HepG2 (cell line): ENCODE measurements at regions not wholly inside any gene's neighbourhood (a gene's known extent, or its start where the extent isn't known, plus 50 kb on each side); places are given as distances from the start of the nearest gene placed in this dataset.

ENCODE experiments used
- ATAC-seq: fragments of 200-7000 bp; cut with Tn5 transposase; 3 replicates; pipeline ENCODE4 v1.9.1; 2020; ENCODE audit warnings: mild to moderate bottlenecking, moderate library complexity
- BruUV-seq: library from RNA; stranded (reverse); fragments of 400-500 nt; replicated peaks from 2 replicates; lab custom pipeline; 2021; lab: Mats Ljungman, UMichigan
- CTCF ChIA-PET: fragments of 300-600 bp; formaldehyde crosslinking; extraction: SDS; loops from one replicate; lab custom pipeline; 2021; ENCODE audit warnings: low total read pairs, inconsistent platforms, low intra/inter-chr PET ratio; lab: Yijun Ruan, JAX
- POLR2A ChIA-PET: fragments of 350-600 bp; sonication (Branson Sonifier 250); formaldehyde crosslinking; loops from one replicate; lab custom pipeline; 2020; ENCODE audit warnings: antibody characterized with exemption, inconsistent platforms; lab: Yijun Ruan, JAX
- DNase-seq: peaks from one replicate; pipeline ENCODE4 v3.0.0-alpha.2; 2015; ENCODE audit warnings: low spot score
- FAIRE-seq: peaks from 3 replicates; lab custom pipeline; 2011; peaks lifted over from hg19 to GRCh38; lab: Jason Lieb, UNC
- H2AFZ ChIP-seq: one replicate; pipeline ENCODE4 v1.6.1; 2011; ENCODE audit warnings: low read length, inconsistent platforms
- H3K27ac ChIP-seq: fragments of 300-600 bp; 3 replicates; pipeline ENCODE4 v1.8.0; 2011; ENCODE audit warnings: mixed run types, mild to moderate bottlenecking, mixed read lengths, low read length, inconsistent platforms; ENCODE audit not compliant: insufficient read depth; ENCODE audit errors: extremely low read length
- H3K27me3 ChIP-seq, 2 experiments: fragments of 200-600 bp in 1 of 2; 2 replicates in 1 of 2; 3 replicates in 1 of 2; pipeline versions ENCODE4 v1.6.0 to v1.8.0; 2011; ENCODE audit warnings: low read length in 2 of 2, mild to moderate bottlenecking in 2 of 2, moderate library complexity in 2 of 2, inconsistent platforms in 1 of 2; ENCODE audit not compliant: insufficient read depth in 2 of 2, control insufficient read depth in 1 of 2
- H3K36me3 ChIP-seq, 2 experiments: fragments of 200-600 bp in 1 of 2; replicated peaks in 1 of 2; 2 replicates in 1 of 2; 3 replicates in 1 of 2; pipeline versions ENCODE4 v1.5.1 to v1.8.0; 2011; ENCODE audit warnings: low read length in 2 of 2, inconsistent platforms in 1 of 2; ENCODE audit not compliant: insufficient read depth in 2 of 2, control insufficient read depth in 1 of 2
- H3K4me1 ChIP-seq: 2 replicates; pipeline ENCODE4 v1.5.1; 2012; ENCODE audit warnings: low read length, inconsistent platforms; ENCODE audit not compliant: insufficient read depth
- H3K4me2 ChIP-seq: 2 replicates; pipeline ENCODE4 v1.6.0; 2011; ENCODE audit warnings: low read depth, low read length, inconsistent platforms
- H3K4me3 ChIP-seq, 3 experiments: fragments of 200-600 bp in 1 of 3; sonication (generic), shearing (Covaris generic) in 1 of 3; replicated peaks in 1 of 3; 2 replicates each; pipeline ENCODE4 v1.5.1; 2011 to 2016; ENCODE audit warnings: low read length in 3 of 3, inconsistent platforms in 2 of 3, low read depth in 2 of 3, mild to moderate bottlenecking in 2 of 3, control low read depth in 1 of 3, mixed read lengths in 1 of 3; ENCODE audit not compliant: insufficient read depth in 1 of 3
- H3K79me2 ChIP-seq: one replicate; pipeline ENCODE4 v1.6.1; 2011; ENCODE audit warnings: low read length, inconsistent platforms; ENCODE audit not compliant: insufficient read depth
- H3K9ac ChIP-seq: 2 replicates; pipeline ENCODE4 v1.6.0; 2011; ENCODE audit warnings: mild to moderate bottlenecking, low read depth, low read length, inconsistent platforms; ENCODE audit not compliant: insufficient read depth
- H3K9me3 ChIP-seq: 2 replicates; pipeline ENCODE4 v1.5.1; 2012; ENCODE audit warnings: mild to moderate bottlenecking, low read length
- H4K20me1 ChIP-seq: 2 replicates; pipeline ENCODE4 v1.6.0; 2011; ENCODE audit warnings: inconsistent platforms, mild to moderate bottlenecking, low read length, moderate library complexity; ENCODE audit not compliant: insufficient read depth
- AHR ChIP-seq: IDR thresholded peaks from 2 replicates; pipeline ENCODE4 v1.6.1; 2018; ENCODE audit warnings: missing genetic modification reagents, missing compliant biosample characterization
- CC2D1A ChIP-seq: sonication (generic); formaldehyde crosslinking; IDR thresholded peaks from 2 replicates; pipeline ENCODE4 v1.8.1; 2023; ENCODE audit warnings: mild to moderate bottlenecking, missing genetic modification reagents
- HMGA1 ChIP-seq: sonication (generic); formaldehyde crosslinking; conservative IDR thresholded peaks from 2 replicates; pipeline ENCODE4 v1.4.0; 2020; ENCODE audit warnings: missing genetic modification reagents
- NPAS2 ChIP-seq: sonication (generic); formaldehyde crosslinking; IDR thresholded peaks from 2 replicates; pipeline ENCODE4 v1.8.0; 2022; ENCODE audit warnings: mild to moderate bottlenecking, missing genetic modification reagents, borderline replicate concordance
- ZNF20 ChIP-seq: sonication (generic); formaldehyde crosslinking; IDR thresholded peaks from 2 replicates; pipeline ENCODE4 v1.4.0; 2020; ENCODE audit warnings: mild to moderate bottlenecking, moderate library complexity, missing genetic modification reagents
- ZNF263 ChIP-seq: sonication (generic); formaldehyde crosslinking; IDR thresholded peaks from 2 replicates; pipeline ENCODE4 v1.4.0; 2020; ENCODE audit warnings: missing genetic modification reagents
- ZNF33B ChIP-seq: sonication (generic); formaldehyde crosslinking; IDR thresholded peaks from 2 replicates; pipeline ENCODE4 v1.5.1; 2020; ENCODE audit warnings: mild to moderate bottlenecking, missing genetic modification reagents
- ZNF441 ChIP-seq: sonication (generic); formaldehyde crosslinking; IDR thresholded peaks from 2 replicates; pipeline ENCODE4 v1.7.0; 2021; ENCODE audit warnings: missing genetic modification reagents, borderline replicate concordance
- ZNF543 ChIP-seq: sonication (generic); formaldehyde crosslinking; IDR thresholded peaks from 2 replicates; pipeline ENCODE4 v1.4.0; 2020; ENCODE audit warnings: mild to moderate bottlenecking, missing genetic modification reagents
- ZNF724P ChIP-seq: sonication (generic); formaldehyde crosslinking; IDR thresholded peaks from 2 replicates; pipeline ENCODE4 v1.8.0; 2022; ENCODE audit warnings: missing genetic modification reagents, borderline replicate concordance
- WGBS: methylation state at CpG from one replicate; pipeline ENCODE4 v1.1.6; 2017; ENCODE audit warnings: low lambda C conversion rate; 5-methylcytosine and 5-hydroxymethylcytosine counted together
- in situ Hi-C: cut with HindIII; loops from 2 replicates; pipeline ENCODE4 v1.10.0; 2017; ENCODE audit warnings: low pct_unique_long_range_greater_than_20kb; ENCODE audit not compliant: extremely low pct_ligation_motif_present
- intact Hi-C: fragments of 100-400 bp; cut with micrococcal nuclease; formaldehyde crosslinking; loops from one replicate; pipeline ENCODE4 v1.10.0; 2022; ENCODE audit not compliant: unreplicated experiment
- TF ChIP-seq, protein P1 (sequence below): sonication (generic); formaldehyde crosslinking; conservative IDR thresholded peaks from 2 replicates; pipeline ENCODE4 v1.8.1; 2023; ENCODE audit warnings: missing genetic modification reagents
- TF ChIP-seq, protein P2 (sequence below): sonication (generic); formaldehyde crosslinking; IDR thresholded peaks from 2 replicates; pipeline ENCODE4 v1.4.0; 2020; ENCODE audit warnings: missing genetic modification reagents, borderline replicate concordance
- TF ChIP-seq, protein P3 (sequence below): sonication (generic); formaldehyde crosslinking; IDR thresholded peaks from 2 replicates; pipeline ENCODE4 v1.5.1; 2020; ENCODE audit warnings: mild to moderate bottlenecking, moderate library complexity, missing genetic modification reagents

DNA sequence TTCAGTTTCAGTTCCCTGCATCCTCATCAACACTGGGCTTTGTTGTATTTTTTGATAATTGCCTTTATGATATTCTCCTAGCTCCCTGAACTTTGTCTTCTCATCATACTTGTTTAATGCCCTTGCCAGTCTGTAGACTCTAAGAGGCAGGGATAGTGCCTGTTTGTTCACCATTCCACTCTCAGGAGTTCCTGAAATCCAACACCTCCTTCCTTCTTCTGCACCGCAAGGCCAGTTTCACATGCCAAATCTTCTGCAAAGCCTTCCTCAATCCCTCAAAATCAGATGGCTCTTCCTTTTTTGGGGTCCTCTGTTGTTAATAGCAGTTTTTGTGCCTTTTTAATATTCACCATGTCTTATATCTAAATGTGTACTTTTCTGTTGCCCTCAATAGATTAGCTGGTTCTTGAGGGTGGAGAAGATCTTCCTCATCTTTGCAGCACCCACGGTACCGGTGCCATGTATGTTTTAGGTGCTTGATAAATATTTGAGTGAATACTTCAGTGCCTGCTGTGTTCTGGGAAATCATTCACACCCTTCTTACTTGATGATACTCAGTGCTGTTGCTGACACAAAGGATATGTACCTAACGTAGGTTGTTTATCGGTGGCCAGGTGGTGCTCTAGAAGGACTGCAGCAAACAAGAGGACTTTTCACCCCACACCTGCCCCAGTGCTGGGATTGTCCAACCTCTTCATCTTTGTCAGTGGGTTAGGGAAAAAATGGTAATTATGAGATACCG, 85.3 kb upstream of the LIMCH1 start (continued):
- TF ChIP-seq NPAS2 (CRISPR knock-in tag) = no peak
- TF ChIP-seq, all 625 proteins: peak for 0

DNA sequence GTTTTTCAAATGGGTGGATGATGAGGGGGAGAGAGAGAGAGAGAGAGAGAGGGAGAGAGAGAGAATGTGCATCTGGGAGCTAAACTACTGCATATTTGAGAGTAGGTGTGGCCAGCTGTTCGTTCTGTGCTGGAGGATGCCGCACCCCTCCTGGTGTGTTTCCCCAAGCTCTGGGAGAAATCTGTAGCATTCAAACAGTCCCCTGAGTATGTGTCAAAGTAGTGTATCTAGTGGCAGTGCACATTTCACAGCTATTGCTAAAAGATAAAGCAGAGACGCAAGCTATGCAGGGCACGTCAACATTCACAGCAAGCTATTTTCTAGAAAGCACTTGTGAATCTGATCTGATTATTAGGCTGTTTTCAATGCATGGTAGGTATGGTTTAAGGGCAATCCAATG, 83.5 kb upstream of the LIMCH1 start:
- H4K20me1 ChIP-seq = no peaks in the 10 kb centered on the region
- no peak overlapping the region for H3K4me2 ChIP-seq
- ChIA-PET POLR2A (no interaction called here), CTCF (no interaction called here)
- no TSS peak for BruUV-seq
- DNase-seq (no peak), ATAC-seq (no peak), FAIRE-seq (no peak)
- 0 out of 5 replicates have a peak, but pooled peaks cover 0 to 4% of the 10 kb centered on the region in 2 experiments for H3K27me3 ChIP-seq
- no peaks in the 10 kb centered on the region for H3K4me1 ChIP-seq
- TF ChIP-seq, protein P1, sequence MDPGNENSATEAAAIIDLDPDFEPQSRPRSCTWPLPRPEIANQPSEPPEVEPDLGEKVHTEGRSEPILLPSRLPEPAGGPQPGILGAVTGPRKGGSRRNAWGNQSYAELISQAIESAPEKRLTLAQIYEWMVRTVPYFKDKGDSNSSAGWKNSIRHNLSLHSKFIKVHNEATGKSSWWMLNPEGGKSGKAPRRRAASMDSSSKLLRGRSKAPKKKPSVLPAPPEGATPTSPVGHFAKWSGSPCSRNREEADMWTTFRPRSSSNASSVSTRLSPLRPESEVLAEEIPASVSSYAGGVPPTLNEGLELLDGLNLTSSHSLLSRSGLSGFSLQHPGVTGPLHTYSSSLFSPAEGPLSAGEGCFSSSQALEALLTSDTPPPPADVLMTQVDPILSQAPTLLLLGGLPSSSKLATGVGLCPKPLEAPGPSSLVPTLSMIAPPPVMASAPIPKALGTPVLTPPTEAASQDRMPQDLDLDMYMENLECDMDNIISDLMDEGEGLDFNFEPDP (CRISPR knock-in tag) = no peak
- TF ChIP-seq ZNF543 (no peak), CC2D1A (CRISPR knock-in tag) (no peak), ZNF263 (CRISPR knock-in tag) (no peak), ZNF33B (no peak), HMGA1 (CRISPR knock-in tag) (no peak), ZNF20 (CRISPR knock-in tag) (no peak), AHR (CRISPR knock-in tag) (no peak), ZNF441 (CRISPR knock-in tag) (no peak), ZNF724P (CRISPR knock-in tag) (no peak)
- TF ChIP-seq, protein P2, sequence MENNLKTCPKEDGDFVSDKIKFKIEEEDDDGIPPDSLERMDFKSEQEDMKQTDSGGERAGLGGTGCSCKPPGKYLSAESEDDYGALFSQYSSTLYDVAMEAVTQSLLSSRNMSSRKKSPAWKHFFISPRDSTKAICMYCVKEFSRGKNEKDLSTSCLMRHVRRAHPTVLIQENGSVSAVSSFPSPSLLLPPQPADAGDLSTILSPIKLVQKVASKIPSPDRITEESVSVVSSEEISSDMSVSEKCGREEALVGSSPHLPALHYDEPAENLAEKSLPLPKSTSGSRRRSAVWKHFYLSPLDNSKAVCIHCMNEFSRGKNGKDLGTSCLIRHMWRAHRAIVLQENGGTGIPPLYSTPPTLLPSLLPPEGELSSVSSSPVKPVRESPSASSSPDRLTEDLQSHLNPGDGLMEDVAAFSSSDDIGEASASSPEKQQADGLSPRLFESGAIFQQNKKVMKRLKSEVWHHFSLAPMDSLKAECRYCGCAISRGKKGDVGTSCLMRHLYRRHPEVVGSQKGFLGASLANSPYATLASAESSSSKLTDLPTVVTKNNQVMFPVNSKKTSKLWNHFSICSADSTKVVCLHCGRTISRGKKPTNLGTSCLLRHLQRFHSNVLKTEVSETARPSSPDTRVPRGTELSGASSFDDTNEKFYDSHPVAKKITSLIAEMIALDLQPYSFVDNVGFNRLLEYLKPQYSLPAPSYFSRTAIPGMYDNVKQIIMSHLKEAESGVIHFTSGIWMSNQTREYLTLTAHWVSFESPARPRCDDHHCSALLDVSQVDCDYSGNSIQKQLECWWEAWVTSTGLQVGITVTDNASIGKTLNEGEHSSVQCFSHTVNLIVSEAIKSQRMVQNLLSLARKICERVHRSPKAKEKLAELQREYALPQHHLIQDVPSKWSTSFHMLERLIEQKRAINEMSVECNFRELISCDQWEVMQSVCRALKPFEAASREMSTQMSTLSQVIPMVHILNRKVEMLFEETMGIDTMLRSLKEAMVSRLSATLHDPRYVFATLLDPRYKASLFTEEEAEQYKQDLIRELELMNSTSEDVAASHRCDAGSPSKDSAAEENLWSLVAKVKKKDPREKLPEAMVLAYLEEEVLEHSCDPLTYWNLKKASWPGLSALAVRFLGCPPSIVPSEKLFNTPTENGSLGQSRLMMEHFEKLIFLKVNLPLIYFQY (CRISPR knock-in tag) = no peak
- TF ChIP-seq, protein P3, sequence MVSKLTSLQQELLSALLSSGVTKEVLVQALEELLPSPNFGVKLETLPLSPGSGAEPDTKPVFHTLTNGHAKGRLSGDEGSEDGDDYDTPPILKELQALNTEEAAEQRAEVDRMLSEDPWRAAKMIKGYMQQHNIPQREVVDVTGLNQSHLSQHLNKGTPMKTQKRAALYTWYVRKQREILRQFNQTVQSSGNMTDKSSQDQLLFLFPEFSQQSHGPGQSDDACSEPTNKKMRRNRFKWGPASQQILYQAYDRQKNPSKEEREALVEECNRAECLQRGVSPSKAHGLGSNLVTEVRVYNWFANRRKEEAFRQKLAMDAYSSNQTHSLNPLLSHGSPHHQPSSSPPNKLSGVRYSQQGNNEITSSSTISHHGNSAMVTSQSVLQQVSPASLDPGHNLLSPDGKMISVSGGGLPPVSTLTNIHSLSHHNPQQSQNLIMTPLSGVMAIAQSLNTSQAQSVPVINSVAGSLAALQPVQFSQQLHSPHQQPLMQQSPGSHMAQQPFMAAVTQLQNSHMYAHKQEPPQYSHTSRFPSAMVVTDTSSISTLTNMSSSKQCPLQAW (CRISPR knock-in tag) = no peak
- H3K36me3 ChIP-seq = no peaks in the 10 kb centered on the region
- no peaks in the 10 kb centered on the region for H3K9me3 ChIP-seq
- H3K79me2 ChIP-seq = no peaks in the 10 kb centered on the region
- 28% methylated on average over 4 of the region's 4 CpGs for WGBS
- no peak overlapping the region for H2AFZ ChIP-seq
- H3K27ac ChIP-seq = no peak overlapping the region
- H3K9ac ChIP-seq = no peak overlapping the region
- in situ Hi-C loops = no loop called here
- intact Hi-C loops = no loop called here
- no peak overlapping the region for H3K4me3 ChIP-seq
